Activated T-cell treated with anti-CD3 and anti-CD28 coated beads, Interleukin-2, amount 50 U/mL, for 1 hour (primary cell): ENCODE measurements at regions not wholly inside any gene's neighbourhood (a gene's known extent, or its start where the extent isn't known, plus 50 kb on each side); places are given as distances from the start of the nearest gene placed in this dataset.

Experiments used
- DNase-seq: peaks from one replicate; pipeline ENCODE4 v3.0.0-alpha.2; 2020

DNA sequence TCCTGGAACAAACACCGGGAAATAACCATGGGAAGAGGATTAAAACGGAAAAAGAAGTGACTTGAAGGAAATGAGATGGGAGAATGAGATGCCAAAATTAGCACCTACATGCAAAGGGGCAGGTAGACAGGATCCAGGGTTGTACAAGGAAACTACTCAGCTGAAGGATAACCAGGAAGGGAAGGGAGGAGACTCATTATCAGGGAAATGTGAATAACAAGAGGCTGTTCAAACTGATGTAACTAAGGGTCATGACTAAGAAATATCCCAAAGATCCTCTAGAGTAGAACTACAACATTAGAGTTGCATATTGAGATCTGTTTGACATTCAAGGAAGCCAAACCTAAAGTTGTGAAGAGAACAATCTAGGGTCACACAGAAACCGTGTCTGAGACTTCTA lies 166.2 kb upstream of the SP8 start:
- DNase-seq = no peak

GRCh38 chr7:20954711-20955619 lies 168.3 kb upstream of the SP8 start:
- no peak for DNase-seq

DNA sequence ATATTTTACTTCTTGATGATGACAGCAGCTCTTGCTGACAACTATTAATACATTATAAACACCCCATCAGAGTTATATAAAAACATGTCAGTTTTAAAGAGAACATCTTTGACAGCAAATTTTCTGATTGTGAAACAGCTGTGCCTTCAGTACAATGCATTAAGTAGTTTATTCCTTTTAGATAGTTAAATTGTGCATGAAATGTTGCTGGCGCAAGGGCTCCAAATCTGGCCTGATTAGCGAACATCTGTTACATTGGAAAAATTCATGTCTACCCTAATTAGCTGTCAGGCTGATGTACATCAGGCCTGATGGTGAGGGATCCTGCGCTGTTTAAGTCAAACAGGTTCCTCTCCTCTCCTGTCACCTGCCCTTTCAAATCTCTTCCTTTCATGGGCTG lies 171.9 kb upstream of the SP8 start:
- DNase-seq = no peak

DNA sequence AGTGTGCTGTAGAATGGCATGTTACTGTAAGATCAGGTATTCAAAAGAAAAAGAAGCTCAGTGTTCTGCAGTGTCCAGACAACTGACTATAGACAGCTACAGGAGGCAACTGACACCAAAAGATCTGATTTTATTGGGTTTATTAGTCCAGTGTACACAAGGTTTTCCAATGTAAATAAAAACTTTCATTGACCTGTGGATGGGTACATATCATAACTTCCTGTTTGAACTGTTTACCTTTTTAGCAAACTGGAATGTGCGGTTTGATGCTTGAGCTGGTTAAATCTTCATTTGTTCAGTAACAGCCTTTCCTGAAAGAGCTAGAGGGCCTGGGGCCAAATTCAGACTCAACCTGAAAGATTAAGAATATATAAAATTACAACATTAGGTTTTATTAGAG lies 172.6 kb upstream of the SP8 start:
- no peak for DNase-seq

DNA sequence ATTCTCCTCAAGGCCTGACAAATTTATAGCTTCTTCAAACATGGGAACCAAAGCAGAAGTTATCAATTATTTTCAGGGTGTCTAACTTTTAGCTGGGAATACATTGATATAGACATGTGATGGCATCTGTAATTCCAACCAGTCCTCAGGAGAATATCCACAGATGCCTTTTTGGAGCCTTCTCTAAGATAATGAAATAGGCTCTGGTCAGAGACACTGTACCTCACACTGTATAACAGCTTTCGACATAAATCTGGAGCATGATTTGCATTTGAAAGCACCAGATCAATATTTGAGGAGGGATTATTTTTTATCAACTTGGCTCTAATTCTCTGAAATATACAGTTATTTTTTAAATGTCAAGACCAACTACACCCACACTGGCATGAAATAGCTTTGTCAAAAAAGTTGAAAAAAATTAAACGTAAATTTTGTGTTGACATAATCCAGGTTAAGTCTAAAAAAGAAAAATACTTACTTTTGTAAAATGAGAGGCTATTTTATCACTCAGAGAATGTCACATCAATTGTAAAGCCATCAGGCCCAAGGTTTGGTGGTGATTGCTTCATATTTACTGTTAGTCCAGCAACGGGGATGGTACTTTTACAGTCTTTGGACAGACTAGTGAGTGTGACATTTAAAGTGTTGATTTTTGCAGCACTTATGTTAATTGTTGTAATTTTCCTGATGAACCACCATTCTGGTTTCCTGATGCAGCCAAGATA lies 177.0 kb upstream of the SP8 start:
- no peak for DNase-seq

DNA sequence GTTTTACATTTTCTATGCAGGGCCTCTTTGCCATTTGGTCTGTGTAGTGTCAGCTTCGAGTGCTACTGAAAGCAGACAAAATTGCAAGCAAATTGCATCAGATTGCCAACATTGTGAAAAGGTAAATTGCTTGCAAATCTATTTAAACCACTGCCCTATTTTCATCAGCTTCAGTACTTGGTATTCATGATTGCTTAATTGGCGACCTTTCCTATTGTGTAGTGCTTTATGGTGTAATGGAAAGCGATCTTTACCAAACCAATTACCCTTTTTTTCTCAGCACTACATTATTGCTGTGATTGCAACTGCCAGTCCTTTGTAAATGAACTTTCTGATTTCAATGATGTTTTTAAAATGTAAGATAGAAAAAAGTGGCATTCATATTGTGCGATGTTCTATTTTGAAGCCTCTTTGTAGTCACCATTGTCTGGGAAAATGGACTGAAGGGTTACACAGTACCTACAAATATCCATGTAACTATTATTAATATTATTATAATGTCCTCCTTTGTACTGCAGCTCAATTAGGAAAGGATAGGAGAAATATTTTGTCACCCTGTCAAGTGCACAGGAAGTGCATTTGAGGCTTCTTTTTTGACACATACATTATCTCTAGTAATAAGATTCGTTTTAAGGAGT lies 177.7 kb upstream of the SP8 start:
- no peak for DNase-seq

DNA sequence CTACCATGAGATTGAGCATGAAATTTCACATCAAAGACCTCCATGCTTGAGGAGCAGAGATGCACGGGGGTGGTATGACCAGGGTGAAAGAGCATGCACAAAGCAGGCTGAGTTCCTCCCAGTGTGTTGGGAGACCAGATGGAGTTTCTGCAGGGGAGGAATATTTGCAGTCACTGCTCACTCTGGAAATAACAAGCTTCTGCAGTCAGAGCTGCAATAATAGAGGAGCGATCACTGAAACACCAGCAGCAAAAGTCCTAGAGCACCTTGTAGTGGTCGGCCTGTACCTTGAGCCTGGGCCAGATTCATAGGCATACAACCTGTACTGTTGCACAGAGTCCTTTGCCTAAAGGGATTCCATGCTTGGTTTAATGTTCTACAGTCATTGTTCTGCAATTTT lies 184.5 kb upstream of the SP8 start:
- no peak for DNase-seq

- DNase-seq = no peak
These were observed 193.5 kb upstream of the SP8 start for GRCh38 chr7:20980232-20980631.

DNA sequence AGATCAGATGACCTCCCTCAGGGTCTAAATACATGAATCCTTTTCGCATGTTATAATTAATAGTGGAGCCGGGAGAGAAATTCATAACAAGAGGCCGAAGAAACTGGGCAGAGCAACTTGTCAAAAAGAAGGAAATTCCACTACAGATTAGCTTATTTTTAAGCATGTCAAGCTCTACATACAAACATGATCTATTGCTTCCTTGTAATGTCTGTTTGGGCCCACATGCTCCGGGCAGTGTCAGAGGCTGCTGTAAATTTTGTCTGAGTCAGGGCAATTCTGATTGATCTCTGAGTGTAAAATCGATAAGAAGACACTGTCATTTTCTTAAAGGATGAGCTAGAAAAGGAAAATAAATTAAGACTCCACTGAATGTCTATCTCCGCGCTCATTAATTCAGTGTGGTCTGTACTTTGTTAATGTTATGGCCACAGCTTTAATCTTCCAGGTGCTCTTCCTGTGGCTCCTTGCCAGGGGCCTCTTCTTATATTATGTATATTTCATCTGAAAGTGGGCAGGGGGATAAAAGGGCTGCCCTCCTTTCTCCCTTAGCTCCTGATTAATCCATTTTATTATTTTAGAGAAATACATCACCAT lies 194.1 kb upstream of the SP8 start:
- no peak for DNase-seq

GRCh38 chr7:20988340-20988739 lies 201.7 kb upstream of the SP8 start:
- DNase-seq = no peak

DNA sequence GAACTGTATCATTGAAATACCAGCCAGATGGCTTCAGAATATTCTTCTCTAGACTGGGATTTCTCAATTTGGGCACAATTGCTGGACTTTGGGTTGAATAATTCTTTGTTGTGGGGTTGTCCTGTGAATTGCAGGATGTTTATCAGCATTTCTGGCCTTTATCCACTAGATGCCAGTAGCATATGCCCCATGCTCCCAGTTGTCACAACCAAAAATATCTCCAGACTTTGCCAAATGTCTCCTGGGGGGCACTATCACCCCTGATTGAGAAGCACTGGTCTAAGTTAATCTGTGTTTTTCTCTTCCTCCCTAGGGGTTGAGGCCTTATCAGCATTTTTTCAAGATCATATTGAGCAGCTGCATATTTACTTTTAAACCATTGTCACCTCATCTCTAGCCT lies 204.9 kb upstream of the SP8 start:
- no peak for DNase-seq

DNA sequence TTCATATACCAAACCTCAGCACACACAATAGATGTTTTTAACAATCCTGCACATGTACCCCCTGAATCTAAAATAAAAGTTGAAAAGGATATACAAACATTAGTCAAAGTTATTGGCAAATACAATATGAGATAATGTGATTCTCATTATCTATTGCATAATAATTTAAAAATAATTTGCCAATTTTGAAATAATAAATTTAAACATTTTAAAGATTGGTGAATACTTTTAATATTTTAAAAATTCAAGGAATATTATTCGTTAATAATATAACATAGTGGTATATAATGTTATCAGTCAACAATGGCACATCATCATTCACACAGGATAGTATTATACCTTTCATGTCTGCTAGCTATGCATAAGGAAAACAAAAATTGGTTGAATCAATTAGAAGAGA lies 207.0 kb upstream of the SP8 start:
- DNase-seq = no peak

- DNase-seq = no peak
These were observed 211.6 kb upstream of the SP8 start for GRCh38 chr7:20998309-20998708.

- DNase-seq = no peak
These were observed 224.5 kb upstream of the SP8 start for GRCh38 chr7:21011153-21011552.

GRCh38 chr7:21013765-21014539 lies 227.3 kb upstream of the SP8 start:
- no peak for DNase-seq

GRCh38 chr7:21020667-21021066 lies 234.0 kb upstream of the SP8 start:
- no peak for DNase-seq

DNA sequence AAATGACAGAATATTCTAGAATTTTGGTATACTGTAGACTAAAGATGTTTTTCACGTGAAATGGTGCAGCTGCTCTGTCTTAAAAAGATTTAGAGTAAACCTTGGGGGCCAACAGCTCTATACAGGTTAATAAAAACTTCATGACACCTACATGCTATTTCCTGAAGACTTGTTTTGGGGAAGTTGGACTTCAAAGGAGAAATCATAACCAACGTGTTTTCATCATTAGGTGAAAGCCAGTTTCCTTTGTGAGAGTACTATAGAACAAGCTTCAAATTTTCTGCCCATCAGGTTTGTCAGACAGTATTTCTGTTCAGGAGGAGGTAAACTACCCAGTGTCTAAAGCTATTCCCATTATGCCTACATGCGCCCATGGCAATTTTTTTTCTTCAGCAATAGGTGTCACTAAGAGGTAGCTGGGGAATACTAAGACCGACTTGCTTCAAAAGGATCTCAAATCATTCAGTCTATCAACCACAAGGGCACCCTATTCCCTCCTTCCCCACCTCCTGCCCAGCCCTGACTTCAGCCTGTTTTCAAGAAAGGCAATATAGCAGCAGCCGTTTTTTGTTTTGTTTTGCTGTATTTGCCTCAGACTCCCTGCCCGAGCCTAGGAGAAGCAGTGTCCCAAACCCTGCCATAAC lies 237.3 kb upstream of the SP8 start:
- DNase-seq = no peak

DNA sequence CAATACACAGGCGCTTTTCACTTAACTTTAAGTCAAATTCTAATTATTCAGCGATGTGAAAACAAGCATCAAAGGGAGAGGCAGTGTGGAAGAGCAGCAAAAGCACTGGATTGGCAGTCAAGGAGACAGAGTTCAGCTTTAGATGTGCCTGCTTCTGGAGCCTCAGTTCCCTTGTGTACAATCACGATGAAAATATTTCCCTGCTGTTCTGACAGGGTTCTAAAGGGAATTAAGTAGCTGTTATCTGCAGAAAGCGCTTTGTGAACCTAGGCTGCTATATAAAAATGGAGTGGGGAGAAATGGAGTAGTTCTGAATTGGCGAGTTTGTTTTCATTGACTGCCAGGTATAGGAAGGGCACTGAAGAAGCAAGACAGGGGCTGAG lies 237.8 kb upstream of the SP8 start:
- DNase-seq = no peak

- DNase-seq = no peak
These were observed 241.5 kb upstream of the SP8 start for GRCh38 chr7:21028186-21028585.

DNA sequence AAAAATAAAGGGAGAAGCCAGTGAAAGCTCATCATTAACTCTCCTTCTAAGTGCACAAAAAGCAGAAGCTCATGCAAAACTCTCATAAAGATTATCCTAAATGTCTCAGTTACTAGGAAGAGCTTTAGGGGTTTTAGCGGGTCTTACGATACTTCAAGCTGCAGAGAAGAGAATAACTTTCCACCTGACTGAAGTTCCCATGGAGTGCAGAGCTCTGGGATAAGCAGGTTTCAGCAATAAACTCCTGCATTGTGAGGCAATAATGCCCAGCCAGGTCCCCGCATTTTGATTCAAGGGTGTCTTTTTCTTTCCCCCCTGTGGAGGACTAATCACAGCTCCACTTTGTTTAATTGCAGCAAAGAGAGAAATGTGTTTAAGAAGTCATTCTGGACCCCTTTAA lies 241.9 kb upstream of the SP8 start:
- no peak for DNase-seq

DNA sequence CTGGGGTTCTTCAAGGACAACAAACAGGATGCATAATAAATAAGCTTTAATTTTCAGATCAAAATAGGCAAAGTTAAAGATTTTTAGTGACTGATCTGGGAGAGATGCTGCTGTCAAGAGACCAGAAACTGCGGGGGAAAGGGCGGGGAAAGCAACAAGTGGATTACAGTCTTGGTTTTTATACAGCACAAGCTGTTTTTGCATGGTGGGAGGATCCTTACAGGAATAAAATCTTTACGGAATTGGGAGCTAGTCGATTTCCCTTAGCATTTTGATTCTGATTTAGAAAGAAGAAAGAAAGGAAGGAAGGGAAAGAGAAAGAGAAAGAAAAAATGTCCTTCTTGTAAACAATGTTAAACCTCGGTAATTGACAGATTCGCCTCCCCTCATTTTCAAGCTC lies 242.3 kb upstream of the SP8 start:
- no peak for DNase-seq

- no peak for DNase-seq
These were observed 243.7 kb upstream of the SP8 start for GRCh38 chr7:21030237-21030871.
